Gastrocnemius medialis (tissue), 4 donors: ENCODE measurements at regions not wholly inside any gene's neighbourhood (a gene's known extent, or its start where the extent isn't known, plus 50 kb on each side); places are given as distances from the start of the nearest gene placed in this dataset.

Experiments
- CTCF ChIP-seq, 5 experiments: fragments of 450-650 bp in 3 of 5; fragments of 200-600 bp in 2 of 5; sonication (generic) in 2 of 5; IDR thresholded peaks in 4 of 5; conservative IDR thresholded peaks in 1 of 5; 1 replicate in 4 of 5; 2 replicates in 1 of 5; pipeline ENCODE4 v1.5.1; 2016 to 2019; ENCODE audit warnings: antibody characterized with exemption in 5 of 5, mild to moderate bottlenecking in 3 of 5, moderate library complexity in 3 of 5
- POLR2A ChIP-seq, 2 donors: fragments of 450-650 bp; IDR thresholded peaks; one replicate each; pipeline ENCODE4 v1.6.1; 2017; ENCODE audit warnings: antibody characterized with exemption in 2 of 2, mild to moderate bottlenecking in 2 of 2, moderate library complexity in 2 of 2

GRCh38 chr22:22109693-22110466 is 127.3 kb upstream of the TOP3B start:
- no peak for TF ChIP-seq CTCF (IDR thresholded peaks at IDR 0.05 in 4 of 5, conservative IDR thresholded peaks at IDR 0.05 in 1 of 5)
- TF ChIP-seq POLR2A (IDR thresholded peaks at IDR 0.05): no peak
